Epithelial cell of proximal tubule (primary cell): ENCODE measurements at regions not wholly inside any gene's neighbourhood (a gene's known extent, or its start where the extent isn't known, plus 50 kb on each side); places are given as distances from the start of the nearest gene placed in this dataset.

ENCODE experiments used
- DNase-seq: peaks from one replicate; pipeline ENCODE4 v3.0.0-alpha.2; 2011; ENCODE audit warnings: low read depth
- H3K4me3 ChIP-seq: 2 replicates; pipeline ENCODE4 v1.5.1; 2011; ENCODE audit warnings: low read depth, mild to moderate bottlenecking, low read length
- TF ChIP-seq, protein P1 (sequence below): conservative IDR thresholded peaks from 2 replicates; pipeline ENCODE4 v1.5.1; 2012; ENCODE audit warnings: low read depth, mild to moderate bottlenecking, low read length

DNA sequence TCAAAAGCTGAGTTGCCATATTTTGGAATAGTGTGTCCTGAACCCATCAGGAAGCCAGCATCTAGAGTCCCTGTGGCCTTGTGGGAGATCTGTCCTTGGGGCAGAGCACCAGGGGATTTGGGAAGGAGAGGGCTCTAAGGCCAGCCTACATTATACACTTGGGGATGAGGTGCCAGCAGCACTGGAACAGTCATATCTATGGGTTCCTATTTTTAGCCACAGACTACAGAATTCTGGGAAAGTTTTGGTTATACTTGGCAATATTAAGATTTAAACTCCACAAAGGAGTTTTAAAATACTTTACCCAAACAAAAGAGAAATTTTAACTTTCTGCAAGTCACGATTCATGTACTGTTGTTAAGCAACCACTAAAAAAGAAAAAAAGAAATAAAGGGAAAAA, 405.7 kb upstream of the MMADHC start:
- no peak for DNase-seq
- TF ChIP-seq, protein P1, sequence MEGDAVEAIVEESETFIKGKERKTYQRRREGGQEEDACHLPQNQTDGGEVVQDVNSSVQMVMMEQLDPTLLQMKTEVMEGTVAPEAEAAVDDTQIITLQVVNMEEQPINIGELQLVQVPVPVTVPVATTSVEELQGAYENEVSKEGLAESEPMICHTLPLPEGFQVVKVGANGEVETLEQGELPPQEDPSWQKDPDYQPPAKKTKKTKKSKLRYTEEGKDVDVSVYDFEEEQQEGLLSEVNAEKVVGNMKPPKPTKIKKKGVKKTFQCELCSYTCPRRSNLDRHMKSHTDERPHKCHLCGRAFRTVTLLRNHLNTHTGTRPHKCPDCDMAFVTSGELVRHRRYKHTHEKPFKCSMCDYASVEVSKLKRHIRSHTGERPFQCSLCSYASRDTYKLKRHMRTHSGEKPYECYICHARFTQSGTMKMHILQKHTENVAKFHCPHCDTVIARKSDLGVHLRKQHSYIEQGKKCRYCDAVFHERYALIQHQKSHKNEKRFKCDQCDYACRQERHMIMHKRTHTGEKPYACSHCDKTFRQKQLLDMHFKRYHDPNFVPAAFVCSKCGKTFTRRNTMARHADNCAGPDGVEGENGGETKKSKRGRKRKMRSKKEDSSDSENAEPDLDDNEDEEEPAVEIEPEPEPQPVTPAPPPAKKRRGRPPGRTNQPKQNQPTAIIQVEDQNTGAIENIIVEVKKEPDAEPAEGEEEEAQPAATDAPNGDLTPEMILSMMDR, result no peak
- no peak overlapping the region for H3K4me3 ChIP-seq

DNA sequence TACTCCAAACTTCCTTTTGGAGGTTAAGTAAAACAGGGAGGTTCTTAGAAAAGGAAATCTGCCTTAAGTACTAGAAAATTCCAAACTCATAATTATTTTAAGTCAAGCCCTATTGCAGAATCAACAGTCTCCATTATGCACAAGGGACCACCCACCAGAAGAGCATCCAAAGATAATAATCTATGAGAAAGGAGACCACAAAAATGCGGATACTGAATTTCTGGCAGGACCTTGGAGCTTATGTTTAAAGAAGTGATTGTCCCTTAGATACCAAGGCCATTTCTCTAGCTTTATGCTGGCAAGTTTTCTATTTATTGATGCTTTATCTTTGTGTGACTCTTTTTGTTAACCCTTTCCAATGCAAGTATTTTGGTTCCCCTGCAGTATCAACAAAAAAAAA, 404.0 kb upstream of the MMADHC start:
- TF ChIP-seq, protein P1, result no peak
- H3K4me3 ChIP-seq, result no peak overlapping the region
- DNase-seq, result no peak

DNA sequence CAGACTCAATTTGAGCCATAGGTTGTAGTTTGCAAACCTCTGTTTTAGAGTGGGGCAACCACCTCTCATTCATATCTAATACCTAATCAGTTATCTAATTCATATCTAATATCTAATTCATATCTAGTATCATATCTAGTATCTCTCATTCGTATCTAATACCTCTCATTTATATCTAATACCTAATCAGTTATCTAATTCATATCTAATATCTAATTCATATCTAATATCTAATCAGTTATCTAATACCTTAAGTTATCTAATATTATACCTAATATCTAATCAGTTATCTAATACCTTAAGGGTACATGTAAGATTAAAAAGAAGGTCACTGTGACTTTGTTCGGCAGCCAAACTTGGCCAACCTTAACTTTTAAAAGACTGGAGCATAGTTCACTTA, 403.4 kb upstream of the MMADHC start:
- TF ChIP-seq, protein P1, result no peak
- H3K4me3 ChIP-seq, result no peak overlapping the region
- no peak for DNase-seq

DNA sequence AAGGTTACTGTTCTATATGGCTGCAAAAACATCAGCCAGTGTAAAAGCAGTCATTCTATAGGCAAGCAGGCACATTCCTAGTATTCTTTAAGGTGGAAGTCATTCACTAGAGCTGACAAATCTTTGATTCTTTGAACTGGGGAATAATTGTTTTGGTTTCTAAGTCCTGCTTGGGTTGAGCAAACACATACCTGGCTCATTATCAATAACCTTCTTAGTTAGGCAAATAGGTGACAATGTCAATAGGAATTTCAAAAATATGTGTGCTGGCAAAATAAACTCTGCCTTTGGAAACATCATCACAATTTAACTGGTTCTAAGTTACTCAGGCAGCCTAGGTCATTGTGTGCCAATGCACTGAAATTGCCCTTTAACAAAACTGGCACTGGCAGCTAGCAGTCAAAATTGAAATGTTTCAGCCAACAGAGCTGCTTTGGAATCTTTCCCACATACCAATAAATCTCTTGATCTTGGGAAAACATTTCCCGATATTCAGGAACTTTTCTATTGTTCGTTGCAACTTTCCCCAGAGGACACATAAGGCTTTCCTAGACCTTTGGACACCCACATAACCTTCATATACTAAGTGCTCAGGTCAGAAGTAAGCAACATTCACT, 402.0 kb upstream of the MMADHC start:
- no peak overlapping the region for H3K4me3 ChIP-seq
- DNase-seq, result peak; percentile 86
- TF ChIP-seq, protein P1, result no peak

DNA sequence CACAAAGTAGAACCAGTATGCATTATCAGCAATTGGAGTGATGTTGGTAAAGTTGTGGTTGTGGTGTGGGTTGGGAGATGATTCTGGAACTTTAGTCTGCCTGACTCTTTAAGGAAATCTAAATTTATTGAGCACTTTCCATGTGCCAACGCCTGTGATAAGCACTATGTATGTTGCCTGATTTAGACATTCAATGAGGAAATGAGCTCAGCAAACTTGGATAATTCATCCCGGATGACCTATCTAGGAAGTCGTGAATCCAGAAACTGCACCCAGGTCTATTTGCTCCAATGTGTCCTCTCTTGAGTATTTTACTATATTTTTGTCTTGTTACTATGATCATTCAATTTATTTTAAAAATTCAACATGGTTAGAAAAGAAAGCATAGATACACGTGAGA, 400.8 kb upstream of the MMADHC start:
- TF ChIP-seq, protein P1, result no peak
- H3K4me3 ChIP-seq, result no peak overlapping the region
- no peak for DNase-seq

DNA sequence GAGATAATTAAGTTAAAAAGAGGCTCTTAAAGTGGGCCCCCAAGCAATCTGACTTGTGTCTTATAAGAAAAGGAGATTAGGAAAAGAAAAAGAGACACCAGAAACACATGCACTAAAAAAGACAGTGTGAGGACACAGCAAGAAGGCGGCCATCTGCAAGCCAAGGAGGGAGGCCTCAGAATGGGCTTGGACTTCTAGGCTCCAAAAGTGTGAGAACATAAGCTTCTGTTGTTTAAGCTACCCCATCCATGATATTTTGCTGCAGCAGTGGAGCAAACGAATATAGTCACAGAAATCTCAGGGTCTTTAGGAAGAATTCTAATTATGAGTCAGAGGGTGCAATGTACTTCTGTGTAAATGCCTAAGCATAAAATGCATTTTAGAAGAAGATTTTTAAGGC, 399.3 kb upstream of the MMADHC start:
- TF ChIP-seq, protein P1, result no peak
- DNase-seq, result no peak
- H3K4me3 ChIP-seq, result no peak overlapping the region

DNA sequence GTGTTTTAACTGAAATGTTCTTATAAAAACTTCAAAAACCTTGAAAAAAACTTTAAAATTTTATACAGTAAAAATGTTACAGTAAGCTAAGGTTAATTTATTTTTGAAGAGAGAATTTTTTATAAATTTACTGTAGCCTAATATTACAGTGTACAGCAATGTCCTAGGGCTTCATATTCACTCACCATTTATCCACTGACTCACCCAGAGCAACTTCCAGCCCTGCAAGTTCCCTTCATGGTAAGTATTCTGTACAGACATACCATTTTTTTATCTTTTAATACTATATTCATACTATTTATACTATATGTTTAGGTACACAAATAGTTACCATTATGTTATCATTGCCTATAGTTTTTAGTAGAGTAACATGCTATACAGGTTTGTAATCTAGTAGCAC, 396.7 kb upstream of the MMADHC start:
- no peak for DNase-seq
- TF ChIP-seq, protein P1, result no peak
- H3K4me3 ChIP-seq, result no peak overlapping the region
